A549 (cell line): ENCODE measurements at regions not wholly inside any gene's neighbourhood (a gene's known extent, or its start where the extent isn't known, plus 50 kb on each side); places are given as distances from the start of the nearest gene placed in this dataset.

Experiments
- ATAC-seq, 2 experiments: fragments of 200-7000 bp in 1 of 2; fragments of >200 bp in 1 of 2; cut with Nextera tagmentation in 1 of 2; cut with Tn5 transposase in 1 of 2; 3 replicates each; pipeline versions ENCODE4 v1.8.0 to v1.9.1; 2018 to 2020; ENCODE audit warnings: mild to moderate bottlenecking in 1 of 2, moderate library complexity in 1 of 2
- CTCF ChIA-PET: fragments of 300-600 bp; sonication (Branson Sonifier 250); formaldehyde crosslinking; extraction: SDS; loops from one replicate; lab custom pipeline; 2021; ENCODE audit warnings: antibody characterized with exemption, inconsistent platforms; lab: Yijun Ruan, JAX
- POLR2A ChIA-PET: fragments of 350-600 bp; formaldehyde crosslinking; extraction: SDS; loops from one replicate; lab custom pipeline; 2021; ENCODE audit warnings: antibody characterized with exemption, inconsistent platforms; lab: Yijun Ruan, JAX
- DNase-seq, 2 experiments: peaks; one replicate each; pipeline versions ENCODE4 v3.0.0 to v3.0.0-alpha.2; 2011 to 2016; ENCODE audit warnings: low read depth in 1 of 2, low spot score in 1 of 2
- FAIRE-seq: peaks from 2 replicates; lab custom pipeline; 2011; peaks lifted over from hg19 to GRCh38; lab: Jason Lieb, UNC
- H3K27ac ChIP-seq, 2 experiments: fragments of >200 bp; sonication (Bioruptor Twin); formaldehyde crosslinking; 3 replicates each; pipeline ENCODE4 v1.5.1; 2016 to 2017
- H3K4me1 ChIP-seq: fragments of >200 bp; sonication (Bioruptor Twin); formaldehyde crosslinking; 3 replicates; pipeline ENCODE4 v1.6.1; 2016
- H3K4me2 ChIP-seq: fragments of >200 bp; sonication (Bioruptor Twin); formaldehyde crosslinking; 3 replicates; pipeline ENCODE4 v1.6.1; 2016
- H3K4me3 ChIP-seq: fragments of >200 bp; sonication (Bioruptor Twin); formaldehyde crosslinking; 3 replicates; pipeline ENCODE4 v1.5.1; 2016
- H3K9me3 ChIP-seq: fragments of >200 bp; sonication (Bioruptor Twin); formaldehyde crosslinking; 3 replicates; pipeline ENCODE4 v1.6.1; 2016
- BHLHE40 ChIP-seq: IDR thresholded peaks from 2 replicates; pipeline ENCODE4 v1.6.1; 2012; ENCODE audit warnings: low read depth, low read length, inconsistent platforms
- CBX8 ChIP-seq: fragments of 200-600 bp; sonication (generic); IDR thresholded peaks from 2 replicates; pipeline ENCODE4 v1.6.1; 2016
- EHF ChIP-seq: fragments of 250-450 bp; sonication (Bioruptor Pico); IDR thresholded peaks from 2 replicates; pipeline ENCODE4 v1.5.0; 2020; ENCODE audit warnings: mild to moderate bottlenecking
- FOSL2 ChIP-seq, 2 experiments: fragments of 450-650 bp in 1 of 2; fragments of >200 bp in 1 of 2; sonication (Bioruptor Twin) in 1 of 2; formaldehyde crosslinking; IDR thresholded peaks; 2 replicates each; pipeline versions ENCODE4 v1.5.0 to v1.6.1; 2016 to 2020; ENCODE audit warnings: mild to moderate bottlenecking in 1 of 2, moderate library complexity in 1 of 2
- FOXS1 ChIP-seq: fragments of 250-450 bp; sonication (Bioruptor Pico); IDR thresholded peaks from 2 replicates; pipeline ENCODE4 v1.5.0; 2020; ENCODE audit warnings: mild to moderate bottlenecking, moderate library complexity
- GATA3 ChIP-seq: IDR thresholded peaks from 2 replicates; pipeline ENCODE4 v1.6.1; 2012; ENCODE audit warnings: borderline replicate concordance
- HEYL ChIP-seq: fragments of 250-450 bp; sonication (Bioruptor Pico); IDR thresholded peaks from 2 replicates; pipeline ENCODE4 v1.8.0; 2021; ENCODE audit warnings: mild to moderate bottlenecking, moderate library complexity
- MAFK ChIP-seq: fragments of 450-650 bp; IDR thresholded peaks from 2 replicates; pipeline ENCODE4 v1.6.1; 2014; ENCODE audit not compliant: partially characterized antibody
- MYC ChIP-seq: IDR thresholded peaks from 2 replicates; pipeline ENCODE4 v1.6.1; 2012; ENCODE audit warnings: mild to moderate bottlenecking, inconsistent platforms, low read length, improper control_type of control experiment, borderline replicate concordance
- NFE2L2 ChIP-seq: fragments of 150-350 bp; conservative IDR thresholded peaks from 2 replicates; pipeline ENCODE4 v1.6.1; 2014; ENCODE audit warnings: low read length
- NPAS2 ChIP-seq: fragments of 250-450 bp; sonication (Bioruptor Pico); IDR thresholded peaks from 2 replicates; pipeline ENCODE4 v1.8.0; 2022; ENCODE audit warnings: mild to moderate bottlenecking, moderate library complexity, borderline replicate concordance
- POLR2A ChIP-seq: IDR thresholded peaks from 2 replicates; pipeline ENCODE4 v1.6.1; 2012; ENCODE audit warnings: mild to moderate bottlenecking, low read length
- POLR2AphosphoS2 ChIP-seq: conservative IDR thresholded peaks from 2 replicates; pipeline ENCODE4 v1.6.1; 2012; ENCODE audit warnings: low read length, improper control_type of control experiment, inconsistent platforms
- RNF2 ChIP-seq: fragments of 200-600 bp; sonication (generic); IDR thresholded peaks from 2 replicates; pipeline ENCODE4 v1.6.1; 2016; ENCODE audit warnings: low read depth, mild to moderate bottlenecking, antibody characterized with exemption, moderate library complexity, borderline replicate concordance
- SMC3 ChIP-seq: fragments of >200 bp; sonication (Bioruptor Twin); formaldehyde crosslinking; IDR thresholded peaks from 3 replicates; pipeline ENCODE4 v1.6.1; 2018; ENCODE audit warnings: inconsistent platforms
- SREBF2 ChIP-seq: fragments of 450-650 bp; IDR thresholded peaks from 2 replicates; pipeline ENCODE4 v1.6.1; 2014; ENCODE audit warnings: mild to moderate bottlenecking, moderate library complexity
- ZSCAN20 ChIP-seq: fragments of 250-450 bp; sonication (Bioruptor Pico); IDR thresholded peaks from 2 replicates; pipeline ENCODE4 v1.8.0; 2022; ENCODE audit warnings: mild to moderate bottlenecking, moderate library complexity
- WGBS: methylation state at CpG from one replicate; pipeline ENCODE4 v1.1.6; 2017; ENCODE audit errors: missing lambda C conversion rate; 5-methylcytosine and 5-hydroxymethylcytosine counted together
- TF ChIP-seq, protein P1 (sequence below): fragments of 450-650 bp; IDR thresholded peaks from 2 replicates; pipeline ENCODE4 v1.6.1; 2014; ENCODE audit warnings: antibody characterized with exemption
- TF ChIP-seq, protein P2 (sequence below): IDR thresholded peaks from 2 replicates; pipeline ENCODE4 v1.6.1; 2012
- TF ChIP-seq, protein P3 (sequence below): fragments of 200-600 bp; sonication (generic); IDR thresholded peaks from 2 replicates; pipeline ENCODE4 v1.6.1; 2016; ENCODE audit warnings: antibody characterized with exemption, mild to moderate bottlenecking, moderate library complexity
- TF ChIP-seq, protein P4 (sequence below): fragments of >200 bp; sonication (Bioruptor Twin); formaldehyde crosslinking; IDR thresholded peaks from 3 replicates; pipeline ENCODE4 v1.6.1; 2016
- TF ChIP-seq, protein P5 (sequence below): fragments of >200 bp; sonication (Bioruptor Twin); formaldehyde crosslinking; IDR thresholded peaks from 2 replicates; pipeline ENCODE4 v1.6.1; 2016

DNA sequence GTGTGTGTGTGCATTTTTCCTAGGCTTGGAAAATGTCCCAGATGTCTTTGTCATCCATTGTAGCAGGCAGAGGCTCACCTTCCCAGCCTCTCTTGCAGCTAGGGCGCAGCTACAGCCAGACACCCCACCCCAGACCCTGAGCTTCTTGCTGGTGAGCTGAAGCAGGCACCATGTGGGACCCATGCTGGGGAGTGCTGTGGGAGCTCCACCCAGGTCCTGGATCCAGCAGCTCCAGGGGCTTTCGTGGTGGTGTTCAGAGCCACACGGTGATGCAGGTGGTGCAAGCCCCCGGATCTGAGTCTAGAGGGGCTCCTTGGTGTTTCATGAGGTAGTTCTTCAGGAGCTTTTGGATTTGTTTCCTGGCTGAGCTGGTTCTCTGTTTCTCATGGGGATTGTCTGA, 56.0 kb upstream of the ZFP64 start:
- DNase-seq, result no peak
- CTCF ChIA-PET, result no interaction called here
- TF ChIP-seq CBX8 (no peak), NFE2L2 (no peak), HEYL (CRISPR knock-in tag) (no peak), EHF (CRISPR knock-in tag) (no peak), NPAS2 (CRISPR knock-in tag) (no peak), BHLHE40 (no peak), POLR2A (no peak)
- H3K9me3 ChIP-seq, result 0 out of 3 replicates have a peak, but pooled peaks cover 4% of the 10 kb centered on the region
- FAIRE-seq, result no peak
- no peak for ATAC-seq
- H3K4me3 ChIP-seq, result no peak overlapping the region
- H3K4me1 ChIP-seq, result no peaks in the 10 kb centered on the region
- 10% methylated on average over 4 of the region's 4 CpGs for WGBS
- no peak overlapping the region for H3K27ac ChIP-seq
- no peak overlapping the region for H3K4me2 ChIP-seq
- POLR2A ChIA-PET, result no interaction called here

DNA sequence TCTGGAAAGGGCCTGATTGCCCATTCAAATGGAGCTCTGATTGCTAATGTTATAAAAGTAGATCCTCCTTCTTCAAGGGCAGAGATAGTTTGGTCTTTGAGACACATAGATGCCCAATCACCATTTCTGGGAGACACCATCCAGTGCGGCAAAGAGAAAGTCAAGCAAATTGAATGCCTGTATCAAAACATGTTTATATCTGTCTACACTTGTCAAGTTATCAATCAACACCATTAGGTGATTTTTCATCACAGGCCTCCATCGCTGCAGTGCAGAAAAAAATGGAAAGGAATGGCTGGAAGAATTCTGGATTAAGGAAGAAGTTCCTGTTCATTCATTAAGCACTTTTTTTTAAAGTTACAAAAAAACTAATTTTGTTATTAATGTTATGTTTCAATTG, 54.8 kb upstream of the ZFP64 start:
- H3K27ac ChIP-seq, result no peak overlapping the region
- no peak overlapping the region for H3K4me3 ChIP-seq
- H3K9me3 ChIP-seq, result 0 out of 3 replicates have a peak, but pooled peaks cover 4% of the 10 kb centered on the region
- TF ChIP-seq, protein P1, sequence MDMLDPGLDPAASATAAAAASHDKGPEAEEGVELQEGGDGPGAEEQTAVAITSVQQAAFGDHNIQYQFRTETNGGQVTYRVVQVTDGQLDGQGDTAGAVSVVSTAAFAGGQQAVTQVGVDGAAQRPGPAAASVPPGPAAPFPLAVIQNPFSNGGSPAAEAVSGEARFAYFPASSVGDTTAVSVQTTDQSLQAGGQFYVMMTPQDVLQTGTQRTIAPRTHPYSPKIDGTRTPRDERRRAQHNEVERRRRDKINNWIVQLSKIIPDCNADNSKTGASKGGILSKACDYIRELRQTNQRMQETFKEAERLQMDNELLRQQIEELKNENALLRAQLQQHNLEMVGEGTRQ, result no peak
- TF ChIP-seq SMC3 (no peak), RNF2 (no peak), MAFK (no peak)
- CTCF ChIA-PET, result interaction anchor here (0.6 to 1.4 kb wide), 4 partner anchors 29 to 956 kb away, joined by 3 to 4 read pairs (median 3); no protein-coding TSS in a partner anchor
- H3K4me2 ChIP-seq, result no peak overlapping the region
- DNase-seq, result no peak
- no peak for ATAC-seq
- 0 out of 3 replicates have a peak, but pooled peaks cover 3% of the 10 kb centered on the region for H3K4me1 ChIP-seq
- FAIRE-seq, result no peak
- POLR2A ChIA-PET, result no interaction called here
- WGBS, result 48% methylated on average over 2 of the region's 2 CpGs

DNA sequence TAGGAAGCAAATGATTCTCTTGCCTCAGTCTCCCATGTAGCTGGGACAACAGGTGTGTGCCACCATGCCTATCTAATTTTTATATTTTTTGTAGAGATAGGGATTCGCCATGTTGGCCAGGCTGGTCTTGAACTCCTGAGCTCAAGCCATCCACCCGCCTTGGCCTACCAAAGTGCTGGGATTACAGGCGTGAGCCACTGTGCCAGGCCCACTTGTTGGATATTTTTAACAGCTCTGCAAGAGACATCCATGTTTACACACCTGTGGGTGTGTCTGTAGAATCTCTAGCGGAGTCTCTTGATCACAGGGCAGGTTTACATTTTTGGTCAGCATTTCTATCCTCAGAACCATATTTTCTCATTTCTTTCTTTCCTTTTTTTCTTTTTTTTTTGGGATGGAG, 53.1 kb upstream of the ZFP64 start:
- ChIA-PET CTCF (interaction anchor here (0.6 to 1.1 kb wide), 2 partner anchors 131 to 1303 kb away, joined by 3 to 4 read pairs; no protein-coding TSS in a partner anchor), POLR2A (no interaction called here)
- Histone ChIP-seq H3K9me3 (0 out of 3 replicates have a peak, but pooled peaks cover 4% of the 10 kb centered on the region), H3K4me2 (no peak overlapping the region), H3K27ac (no peak overlapping the region), H3K4me1 (0 out of 3 replicates have a peak, but pooled peaks cover 3% of the 10 kb centered on the region), H3K4me3 (no peak overlapping the region)
- no peak for TF ChIP-seq FOSL2 (IDR thresholded peaks at IDR 0.05)
- no peak for TF ChIP-seq FOSL2 (CRISPR knock-in tag; IDR thresholded peaks at IDR 0.05)
- TF ChIP-seq FOXS1 (CRISPR knock-in tag), result no peak
- TF ChIP-seq, protein P2, sequence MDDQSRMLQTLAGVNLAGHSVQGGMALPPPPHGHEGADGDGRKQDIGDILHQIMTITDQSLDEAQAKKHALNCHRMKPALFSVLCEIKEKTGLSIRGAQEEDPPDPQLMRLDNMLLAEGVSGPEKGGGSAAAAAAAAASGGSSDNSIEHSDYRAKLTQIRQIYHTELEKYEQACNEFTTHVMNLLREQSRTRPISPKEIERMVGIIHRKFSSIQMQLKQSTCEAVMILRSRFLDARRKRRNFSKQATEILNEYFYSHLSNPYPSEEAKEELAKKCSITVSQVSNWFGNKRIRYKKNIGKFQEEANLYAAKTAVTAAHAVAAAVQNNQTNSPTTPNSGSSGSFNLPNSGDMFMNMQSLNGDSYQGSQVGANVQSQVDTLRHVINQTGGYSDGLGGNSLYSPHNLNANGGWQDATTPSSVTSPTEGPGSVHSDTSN, result no peak
- TF ChIP-seq POLR2AphosphoS2, result no peak
- TF ChIP-seq SREBF2, result no peak
- no peak for TF ChIP-seq GATA3
- no peak for TF ChIP-seq EHF (CRISPR knock-in tag)
- no peak for TF ChIP-seq ZSCAN20 (CRISPR knock-in tag)
- TF ChIP-seq BHLHE40, result no peak
- TF ChIP-seq, protein P3, sequence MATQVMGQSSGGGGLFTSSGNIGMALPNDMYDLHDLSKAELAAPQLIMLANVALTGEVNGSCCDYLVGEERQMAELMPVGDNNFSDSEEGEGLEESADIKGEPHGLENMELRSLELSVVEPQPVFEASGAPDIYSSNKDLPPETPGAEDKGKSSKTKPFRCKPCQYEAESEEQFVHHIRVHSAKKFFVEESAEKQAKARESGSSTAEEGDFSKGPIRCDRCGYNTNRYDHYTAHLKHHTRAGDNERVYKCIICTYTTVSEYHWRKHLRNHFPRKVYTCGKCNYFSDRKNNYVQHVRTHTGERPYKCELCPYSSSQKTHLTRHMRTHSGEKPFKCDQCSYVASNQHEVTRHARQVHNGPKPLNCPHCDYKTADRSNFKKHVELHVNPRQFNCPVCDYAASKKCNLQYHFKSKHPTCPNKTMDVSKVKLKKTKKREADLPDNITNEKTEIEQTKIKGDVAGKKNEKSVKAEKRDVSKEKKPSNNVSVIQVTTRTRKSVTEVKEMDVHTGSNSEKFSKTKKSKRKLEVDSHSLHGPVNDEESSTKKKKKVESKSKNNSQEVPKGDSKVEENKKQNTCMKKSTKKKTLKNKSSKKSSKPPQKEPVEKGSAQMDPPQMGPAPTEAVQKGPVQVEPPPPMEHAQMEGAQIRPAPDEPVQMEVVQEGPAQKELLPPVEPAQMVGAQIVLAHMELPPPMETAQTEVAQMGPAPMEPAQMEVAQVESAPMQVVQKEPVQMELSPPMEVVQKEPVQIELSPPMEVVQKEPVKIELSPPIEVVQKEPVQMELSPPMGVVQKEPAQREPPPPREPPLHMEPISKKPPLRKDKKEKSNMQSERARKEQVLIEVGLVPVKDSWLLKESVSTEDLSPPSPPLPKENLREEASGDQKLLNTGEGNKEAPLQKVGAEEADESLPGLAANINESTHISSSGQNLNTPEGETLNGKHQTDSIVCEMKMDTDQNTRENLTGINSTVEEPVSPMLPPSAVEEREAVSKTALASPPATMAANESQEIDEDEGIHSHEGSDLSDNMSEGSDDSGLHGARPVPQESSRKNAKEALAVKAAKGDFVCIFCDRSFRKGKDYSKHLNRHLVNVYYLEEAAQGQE, result no peak
- TF ChIP-seq MYC, result no peak
- TF ChIP-seq, protein P4, sequence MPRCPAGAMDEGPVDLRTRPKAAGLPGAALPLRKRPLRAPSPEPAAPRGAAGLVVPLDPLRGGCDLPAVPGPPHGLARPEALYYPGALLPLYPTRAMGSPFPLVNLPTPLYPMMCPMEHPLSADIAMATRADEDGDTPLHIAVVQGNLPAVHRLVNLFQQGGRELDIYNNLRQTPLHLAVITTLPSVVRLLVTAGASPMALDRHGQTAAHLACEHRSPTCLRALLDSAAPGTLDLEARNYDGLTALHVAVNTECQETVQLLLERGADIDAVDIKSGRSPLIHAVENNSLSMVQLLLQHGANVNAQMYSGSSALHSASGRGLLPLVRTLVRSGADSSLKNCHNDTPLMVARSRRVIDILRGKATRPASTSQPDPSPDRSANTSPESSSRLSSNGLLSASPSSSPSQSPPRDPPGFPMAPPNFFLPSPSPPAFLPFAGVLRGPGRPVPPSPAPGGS, result no peak
- TF ChIP-seq RNF2, result no peak
- TF ChIP-seq, protein P5, sequence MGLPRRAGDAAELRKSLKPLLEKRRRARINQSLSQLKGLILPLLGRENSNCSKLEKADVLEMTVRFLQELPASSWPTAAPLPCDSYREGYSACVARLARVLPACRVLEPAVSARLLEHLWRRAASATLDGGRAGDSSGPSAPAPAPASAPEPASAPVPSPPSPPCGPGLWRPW, result no peak
- FAIRE-seq (no peak), DNase-seq (no peak), ATAC-seq (no peak)
- WGBS, result 70% methylated on average over 4 of the region's 4 CpGs
